Activated CD8-positive, alpha-beta memory T cell treated with anti-CD3 and anti-CD28 coated beads, Interleukin-2, amount 50 U/mL, for 24 hours (primary cell): ENCODE measurements at regions not wholly inside any gene's neighbourhood (a gene's known extent, or its start where the extent isn't known, plus 50 kb on each side); places are given as distances from the start of the nearest gene placed in this dataset.
"Not testable (repeated sequence)": the region's sequence is repeated elsewhere in the genome, so short reads cannot be mapped to it uniquely, and the experiment has no call there.

Source experiments
- DNase-seq: peaks from one replicate; pipeline ENCODE4 v3.0.0-alpha.2; 2020; ENCODE audit errors: extremely low read depth

DNA sequence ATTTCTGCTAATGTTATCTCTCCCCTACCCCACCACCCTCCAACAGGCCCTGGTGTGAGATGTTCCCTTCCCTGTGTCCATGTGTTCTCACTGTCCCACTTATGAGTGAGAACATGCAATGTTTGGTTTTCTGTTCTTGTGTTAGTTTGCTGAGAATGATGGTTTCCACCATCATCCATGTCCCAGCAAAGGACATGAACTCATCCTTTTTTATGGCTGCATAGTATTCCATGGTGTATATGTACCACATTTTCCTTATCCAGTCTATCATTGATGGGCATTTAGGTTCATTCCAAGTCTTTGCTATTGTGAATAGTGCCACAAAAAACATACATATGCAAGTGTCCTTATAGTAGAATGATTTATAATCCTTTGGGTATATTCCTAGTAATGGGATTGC is 104.5 kb downstream of the ZNF33B start:
- not testable (repeated sequence) for DNase-seq

GRCh38 chr10:42532996-42533395 is 105.4 kb downstream of the ZNF33B start:
- DNase-seq: no peak

DNA sequence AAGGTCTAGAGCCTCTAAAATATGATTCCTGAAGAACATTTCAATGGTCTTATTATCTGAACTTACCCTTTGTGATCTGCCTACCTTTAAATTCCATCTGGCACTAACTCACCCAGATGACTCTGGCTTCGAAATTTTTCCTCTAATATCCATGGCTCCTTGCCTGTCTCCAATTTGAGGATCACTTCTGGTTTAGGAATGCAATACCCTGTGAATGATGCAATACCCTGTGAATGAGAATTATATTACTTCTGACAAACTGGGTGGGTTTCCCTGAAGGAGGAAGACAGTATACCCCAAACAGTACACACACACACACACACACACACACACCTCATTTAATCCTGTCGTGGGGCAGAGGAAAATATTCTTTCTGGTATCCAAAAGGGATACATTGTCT is 115.3 kb downstream of the ZNF33B start:
- DNase-seq: no peak

- no peak for DNase-seq
Measured at GRCh38 chr10:42519761-42520460, 118.5 kb downstream of the ZNF33B start.

DNA sequence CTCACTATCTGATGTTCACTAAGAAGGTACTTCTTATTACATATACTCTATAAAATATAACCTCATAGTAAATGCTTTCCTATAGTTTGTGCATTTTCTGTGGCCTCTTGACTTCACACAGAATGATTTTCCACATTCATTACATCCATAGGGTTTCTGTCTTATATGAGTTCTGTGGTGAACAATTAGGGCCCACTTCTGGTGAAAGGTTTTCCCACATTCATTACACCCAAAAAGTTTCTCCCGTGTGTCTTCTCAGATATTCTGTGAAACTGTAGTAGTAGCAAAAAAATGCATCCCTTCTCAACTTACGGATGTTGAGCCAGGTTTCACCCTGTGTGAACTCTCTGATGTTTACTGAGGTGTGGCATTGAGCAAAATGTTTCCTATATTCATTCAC is 119.3 kb downstream of the ZNF33B start:
- DNase-seq: no peak

GRCh38 chr10:42513921-42514320 is 124.4 kb downstream of the ZNF33B start:
- DNase-seq: no peak

- no peak for DNase-seq
Measured at GRCh38 chr10:42491801-42492200, 146.6 kb downstream of the ZNF33B start.

DNA sequence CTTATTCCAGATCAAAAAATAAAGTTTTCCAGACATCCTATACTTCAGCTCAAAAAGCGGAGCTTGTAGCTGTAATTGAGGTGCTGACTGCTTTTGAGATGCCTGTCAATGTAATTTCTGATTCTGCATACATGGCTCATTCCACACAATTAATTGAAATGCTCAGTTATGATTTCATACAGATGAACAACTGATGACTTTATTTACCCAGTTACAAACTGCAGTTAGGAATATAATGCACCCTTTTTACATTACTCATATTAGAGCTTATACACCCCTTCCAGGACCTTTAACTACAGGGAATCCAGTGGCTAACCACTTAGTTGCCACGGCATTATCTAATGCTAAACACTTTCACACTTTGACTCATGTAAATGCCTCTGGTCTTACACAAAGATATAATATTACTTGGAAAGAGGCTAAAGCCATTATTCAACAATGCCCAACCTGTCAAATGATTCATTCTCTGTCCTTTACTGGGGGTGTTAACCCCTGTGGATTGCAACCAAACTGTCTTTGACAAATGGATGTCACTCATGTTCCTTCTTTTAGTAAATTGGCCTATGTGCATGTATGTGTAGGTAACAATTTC is 147.3 kb downstream of the ZNF33B start:
- no peak for DNase-seq

- no peak for DNase-seq
Measured at GRCh38 chr10:42490368-42490767, 148.0 kb downstream of the ZNF33B start.

DNA sequence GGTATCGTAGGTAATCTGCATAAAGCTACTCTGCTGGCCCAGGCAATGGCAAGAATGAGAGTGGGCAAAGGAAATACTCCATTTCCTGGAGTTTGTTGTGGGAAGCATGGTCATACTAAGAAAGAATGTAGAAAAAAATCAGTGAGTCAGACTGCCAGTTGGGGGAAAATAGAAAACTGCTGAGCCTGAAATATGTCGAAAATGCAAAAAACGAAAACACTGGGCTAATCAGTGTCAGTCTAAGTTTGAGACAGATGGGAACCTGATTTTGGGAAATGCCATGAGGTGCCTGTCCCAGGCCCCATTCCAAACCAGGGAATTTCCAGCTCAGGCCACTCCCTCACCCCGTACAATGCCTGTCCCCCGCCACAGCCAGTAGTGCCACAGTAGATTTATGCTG is 150.0 kb downstream of the ZNF33B start:
- DNase-seq: no peak

- no peak for DNase-seq
Measured at GRCh38 chr10:42482411-42482810, 156.0 kb downstream of the ZNF33B start.

GRCh38 chr10:42479057-42479456 is 159.3 kb downstream of the ZNF33B start:
- no peak for DNase-seq

GRCh38 chr10:42477170-42477569 is 161.2 kb downstream of the ZNF33B start:
- DNase-seq: no peak

DNA sequence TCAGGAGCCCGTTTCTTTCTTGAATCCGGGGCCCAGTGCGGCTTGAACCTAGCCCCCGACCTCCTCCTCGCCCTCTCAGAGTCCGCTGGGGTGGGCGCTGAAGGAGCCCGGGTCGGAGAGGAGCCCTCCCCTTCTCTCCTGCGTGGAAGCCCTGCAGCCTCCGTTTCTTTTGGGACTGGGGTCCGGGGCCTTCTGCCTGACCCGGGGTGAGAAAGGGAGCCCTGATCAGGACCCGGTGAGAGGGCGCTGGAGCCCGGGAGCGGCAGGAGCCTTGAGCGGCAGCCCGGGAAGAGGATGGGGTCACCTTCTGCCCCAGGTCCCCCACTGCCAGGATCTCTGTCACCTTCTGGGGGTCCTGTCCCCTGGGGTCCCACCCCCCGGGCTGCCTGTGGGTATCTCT is 162.3 kb downstream of the ZNF33B start:
- DNase-seq: no peak

DNA sequence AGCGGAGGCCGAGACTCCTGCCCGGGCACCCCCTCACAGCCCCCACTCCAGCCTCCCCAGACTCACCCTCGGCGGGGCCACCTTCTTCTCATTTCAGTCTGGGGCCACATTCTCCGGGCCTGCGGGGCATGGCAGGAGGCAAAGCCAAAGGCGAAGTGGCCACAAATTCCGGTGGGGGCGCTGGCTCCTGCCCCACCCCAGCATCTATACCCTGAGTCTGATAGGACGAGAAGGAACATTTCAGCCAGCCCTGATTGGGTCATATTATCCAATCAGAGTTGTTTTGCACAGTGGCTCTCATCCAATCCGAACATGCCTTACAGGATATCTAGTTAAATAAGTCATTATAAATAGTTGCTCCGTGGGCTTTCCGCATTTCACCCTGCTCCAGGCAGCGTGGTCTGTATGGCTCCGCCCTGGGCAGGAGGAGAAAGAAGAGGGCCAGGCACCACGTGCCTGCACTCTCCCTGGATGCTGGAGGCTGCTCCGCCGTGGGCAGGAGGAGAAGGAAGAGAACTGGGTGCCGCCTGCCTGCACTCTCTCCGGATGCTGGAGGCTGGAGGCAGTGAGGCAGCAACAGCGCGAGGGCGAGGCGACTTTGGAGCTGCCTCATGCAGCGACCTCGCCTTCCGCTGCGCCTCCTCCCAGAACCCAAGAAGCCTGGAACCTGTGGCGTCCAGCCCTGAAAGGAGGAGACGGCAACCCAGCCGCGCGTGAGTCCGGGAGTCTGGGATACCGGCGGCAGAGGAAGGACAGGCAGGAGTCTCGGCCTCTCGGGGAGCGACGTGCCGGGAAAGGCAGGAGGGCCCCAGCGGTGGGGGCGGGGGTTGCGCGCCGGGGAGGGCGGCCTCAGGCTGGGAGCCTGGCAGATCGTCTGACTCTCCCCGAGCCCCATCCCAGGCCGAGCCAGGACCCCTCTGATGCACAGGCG is 162.9 kb downstream of the ZNF33B start:
- no peak for DNase-seq

- DNase-seq: no peak
Measured at GRCh38 chr10:42454313-42454712, 184.1 kb downstream of the ZNF33B start.

DNA sequence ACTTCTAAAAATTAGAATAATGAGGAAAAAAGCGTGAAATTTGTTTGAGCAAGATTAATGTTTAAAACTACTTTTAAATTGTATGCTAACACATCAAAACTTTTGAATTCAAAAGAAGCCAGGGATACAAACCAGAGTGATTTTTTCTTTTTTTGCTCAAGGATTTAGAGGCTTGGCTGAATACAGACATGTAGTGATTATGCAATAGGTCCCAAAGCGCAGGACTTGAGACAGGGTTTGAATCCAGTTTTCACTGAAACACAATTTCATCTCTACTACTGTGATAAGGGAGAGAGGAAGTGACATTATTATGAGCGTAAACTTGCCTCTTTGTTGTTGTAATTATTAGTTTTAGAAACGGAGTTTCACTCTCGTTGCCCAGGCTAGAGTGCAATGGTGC is 207.3 kb downstream of the ZNF33B start:
- DNase-seq: no peak

DNA sequence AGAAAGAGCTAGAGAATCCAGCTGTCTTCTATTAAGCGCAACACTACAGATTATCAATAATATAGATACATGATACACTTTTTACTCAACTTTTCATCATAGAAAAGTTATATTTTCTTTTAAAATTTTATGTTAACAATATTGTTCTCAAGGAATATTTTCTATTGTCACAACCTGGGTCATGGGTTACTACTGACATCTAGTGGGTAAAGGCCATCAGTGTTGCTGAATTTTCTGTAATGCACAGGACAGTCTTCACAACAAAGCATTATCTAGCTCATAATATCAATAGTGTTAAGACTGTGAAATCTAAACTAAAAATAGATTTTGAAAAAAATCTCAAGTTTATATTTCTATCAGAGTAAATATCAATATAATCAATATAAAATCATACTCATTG is 209.8 kb downstream of the ZNF33B start:
- no peak for DNase-seq

- no peak for DNase-seq
Measured at GRCh38 chr10:42422911-42423310, 215.5 kb downstream of the ZNF33B start.

DNA sequence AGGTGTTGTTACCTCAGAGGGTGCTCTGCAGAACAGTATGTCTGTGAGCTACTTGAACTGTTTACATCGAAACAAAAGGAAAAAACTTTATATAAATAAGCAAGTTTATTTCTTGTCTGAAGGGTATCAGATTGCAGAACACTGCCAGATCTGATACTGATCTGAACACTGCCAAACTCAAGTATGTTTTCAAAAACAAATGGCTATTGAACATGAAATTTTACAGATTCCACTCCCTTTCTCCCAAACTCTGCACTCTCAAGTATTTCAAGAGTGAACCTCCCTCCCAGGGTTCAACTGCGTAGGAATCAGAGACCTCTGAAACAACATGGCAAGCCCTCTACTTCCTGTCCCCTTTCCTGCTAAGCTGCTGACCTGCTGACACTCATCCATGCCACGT is 216.6 kb downstream of the ZNF33B start:
- DNase-seq: no peak

- no peak for DNase-seq
Measured at GRCh38 chr10:42419789-42420188, 218.6 kb downstream of the ZNF33B start.

GRCh38 chr10:42380926-42381547 is 257.3 kb downstream of the ZNF33B start:
- DNase-seq: no peak
